ENCODE measurements at regions not wholly inside any gene's neighbourhood (a gene's known extent, or its start where the extent isn't known, plus 50 kb on each side); places are given as distances from the start of the nearest gene placed in this dataset.
"Not testable (repeated sequence)": the region's sequence is repeated elsewhere in the genome, so short reads cannot be mapped to it uniquely, and the experiment has no call there.

GRCh38 chr18:49693717-49694005 is 119.7 kb downstream of the ACAA2 start:
- no peak for DNase-seq (ENCODE audit: low read depth)

- DNase-seq (ENCODE audit: low read depth), result no peak
Measured at GRCh38 chr18:49692906-49693716, 120.2 kb downstream of the ACAA2 start.

- DNase-seq (ENCODE audit: low read depth), result no peak
Measured at GRCh38 chr18:49691177-49691608, 122.1 kb downstream of the ACAA2 start.

GRCh38 chr18:49690312-49690711 is 123.0 kb downstream of the ACAA2 start:
- DNase-seq (ENCODE audit: low read depth), result no peak

GRCh38 chr18:49685231-49685942 is 123.5 kb downstream of the LIPG start:
- no peak for DNase-seq (ENCODE audit: low read depth)

- not testable (repeated sequence) for DNase-seq (ENCODE audit: low read depth)
Measured at GRCh38 chr18:49682803-49683190, 120.9 kb downstream of the LIPG start.

GRCh38 chr18:49682173-49682802 is 120.4 kb downstream of the LIPG start:
- DNase-seq (ENCODE audit: low read depth), result no peak

- no peak for DNase-seq (ENCODE audit: low read depth)
Measured at GRCh38 chr18:49681387-49681786, 119.5 kb downstream of the LIPG start.

- no peak for DNase-seq (ENCODE audit: low read depth)
Measured at GRCh38 chr18:49678440-49678839, 116.6 kb downstream of the LIPG start.

- no peak for DNase-seq (ENCODE audit: low read depth)
Measured at GRCh38 chr18:49677762-49678413, 116.0 kb downstream of the LIPG start.

- DNase-seq (ENCODE audit: low read depth), result no peak
Measured at GRCh38 chr18:49677081-49677480, 115.2 kb downstream of the LIPG start.

- no peak for DNase-seq (ENCODE audit: low read depth)
Measured at GRCh38 chr18:49673281-49673680, 111.4 kb downstream of the LIPG start.

GRCh38 chr18:49672853-49673252 is 111.0 kb downstream of the LIPG start:
- no peak for DNase-seq (ENCODE audit: low read depth)

- DNase-seq (ENCODE audit: low read depth), result no peak
Measured at GRCh38 chr18:49669403-49669802, 107.5 kb downstream of the LIPG start.

GRCh38 chr18:49668574-49669275 is 106.9 kb downstream of the LIPG start:
- no peak for DNase-seq (ENCODE audit: low read depth)

- no peak for DNase-seq (ENCODE audit: low read depth)
Measured at GRCh38 chr18:49667462-49667861, 105.6 kb downstream of the LIPG start.

- DNase-seq (ENCODE audit: low read depth), result no peak
Measured at GRCh38 chr18:49666045-49666775, 104.4 kb downstream of the LIPG start.

GRCh38 chr18:49663899-49664890 is 102.3 kb downstream of the LIPG start:
- DNase-seq (ENCODE audit: low read depth), result no peak

- DNase-seq (ENCODE audit: low read depth), result no peak
Measured at GRCh38 chr18:49662506-49662905, 100.6 kb downstream of the LIPG start.

GRCh38 chr18:49658823-49659404 is 97.1 kb downstream of the LIPG start:
- DNase-seq (ENCODE audit: low read depth), result no peak
